Astrocyte of the cerebellum (primary cell): ENCODE measurements at regions not wholly inside any gene's neighbourhood (a gene's known extent, or its start where the extent isn't known, plus 50 kb on each side); places are given as distances from the start of the nearest gene placed in this dataset.

ENCODE experiments used
- DNase-seq: peaks from one replicate; pipeline ENCODE4 v3.0.0-alpha.2; 2011; ENCODE audit warnings: low read depth
- H3K4me3 ChIP-seq: 2 replicates; pipeline ENCODE4 v1.5.1; 2011; ENCODE audit warnings: mild to moderate bottlenecking, low read depth, low read length, moderate library complexity
- in situ Hi-C: cut with HindIII; loops from 2 replicates; pipeline ENCODE4 v1.10.0; 2017; ENCODE audit warnings: low sequenced_read_pairs
- TF ChIP-seq, protein P1 (sequence below): IDR thresholded peaks from 2 replicates; pipeline ENCODE4 v1.5.1; 2012; ENCODE audit warnings: low read length, low read depth, moderate library complexity, mild to moderate bottlenecking; ENCODE audit errors: missing control alignments

DNA sequence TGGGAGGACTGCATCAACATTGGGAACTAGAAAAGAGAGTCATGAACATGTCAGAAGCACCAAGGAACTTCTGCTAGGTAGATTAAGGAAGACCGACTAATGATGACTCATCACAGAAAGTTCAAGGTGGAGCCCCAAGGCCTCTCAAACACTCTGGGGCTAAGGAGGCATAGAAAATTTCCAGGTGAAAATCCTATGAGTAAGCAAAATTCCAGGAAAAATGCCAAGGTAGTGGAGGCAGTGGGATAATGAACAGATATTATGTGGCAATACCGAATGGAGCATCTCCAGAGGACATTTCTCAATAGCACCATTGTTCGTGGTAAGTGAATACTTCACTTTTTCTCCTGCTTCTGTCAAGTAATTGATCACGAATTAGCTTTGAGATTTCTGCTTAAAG lies 336.5 kb downstream of the MZT1 start:
- in situ Hi-C loops, result no loop called here
- TF ChIP-seq, protein P1, sequence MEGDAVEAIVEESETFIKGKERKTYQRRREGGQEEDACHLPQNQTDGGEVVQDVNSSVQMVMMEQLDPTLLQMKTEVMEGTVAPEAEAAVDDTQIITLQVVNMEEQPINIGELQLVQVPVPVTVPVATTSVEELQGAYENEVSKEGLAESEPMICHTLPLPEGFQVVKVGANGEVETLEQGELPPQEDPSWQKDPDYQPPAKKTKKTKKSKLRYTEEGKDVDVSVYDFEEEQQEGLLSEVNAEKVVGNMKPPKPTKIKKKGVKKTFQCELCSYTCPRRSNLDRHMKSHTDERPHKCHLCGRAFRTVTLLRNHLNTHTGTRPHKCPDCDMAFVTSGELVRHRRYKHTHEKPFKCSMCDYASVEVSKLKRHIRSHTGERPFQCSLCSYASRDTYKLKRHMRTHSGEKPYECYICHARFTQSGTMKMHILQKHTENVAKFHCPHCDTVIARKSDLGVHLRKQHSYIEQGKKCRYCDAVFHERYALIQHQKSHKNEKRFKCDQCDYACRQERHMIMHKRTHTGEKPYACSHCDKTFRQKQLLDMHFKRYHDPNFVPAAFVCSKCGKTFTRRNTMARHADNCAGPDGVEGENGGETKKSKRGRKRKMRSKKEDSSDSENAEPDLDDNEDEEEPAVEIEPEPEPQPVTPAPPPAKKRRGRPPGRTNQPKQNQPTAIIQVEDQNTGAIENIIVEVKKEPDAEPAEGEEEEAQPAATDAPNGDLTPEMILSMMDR, result no peak
- no peak overlapping the region for H3K4me3 ChIP-seq
- DNase-seq, result no peak

DNA sequence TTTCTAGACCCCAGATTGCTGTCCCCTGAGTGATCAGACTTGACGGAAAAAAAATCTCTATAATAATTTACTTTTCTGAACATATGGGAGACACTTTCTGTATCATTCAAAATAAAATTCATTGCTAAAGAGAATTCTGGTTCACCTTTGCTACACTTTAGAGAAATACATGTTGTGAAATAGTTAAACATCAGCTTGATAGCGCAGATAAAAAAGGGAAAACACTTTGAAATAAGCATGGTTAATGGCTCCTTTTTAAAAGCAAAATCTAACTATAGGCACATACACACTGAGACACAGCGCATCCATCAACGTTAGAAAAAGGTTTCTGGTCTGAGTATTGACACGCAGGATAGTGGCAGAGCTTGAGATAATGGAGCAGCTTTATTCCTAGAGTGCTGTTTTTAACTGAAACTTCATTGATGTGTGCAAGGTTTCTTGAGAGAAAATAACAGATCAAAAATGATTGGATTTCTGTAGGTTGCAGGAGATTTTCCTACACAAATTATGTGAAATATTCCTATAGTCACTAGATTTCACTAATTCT lies 341.2 kb downstream of the MZT1 start:
- no peak overlapping the region for H3K4me3 ChIP-seq
- no peak for DNase-seq
- TF ChIP-seq, protein P1, result no peak
- in situ Hi-C loops, result no loop called here

DNA sequence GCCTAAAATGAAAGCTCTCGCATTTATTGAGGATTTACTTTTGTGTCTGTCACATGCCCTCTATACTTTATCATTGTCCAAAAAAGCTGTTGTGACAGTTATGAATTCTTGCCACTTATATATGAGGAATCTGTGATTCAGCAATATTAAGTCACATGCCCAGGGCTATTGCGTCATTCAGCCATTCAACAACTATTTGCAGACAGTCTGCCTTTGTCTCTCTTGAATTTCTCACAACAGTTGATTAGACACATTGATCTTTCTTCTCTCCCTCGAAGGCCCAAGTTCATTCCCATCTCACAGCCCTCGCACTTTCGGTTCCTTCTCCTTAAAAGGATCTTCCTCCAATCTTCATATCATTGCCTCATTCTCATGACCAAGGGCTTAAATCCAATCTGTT lies 342.6 kb downstream of the MZT1 start:
- DNase-seq, result no peak
- H3K4me3 ChIP-seq, result no peak overlapping the region
- in situ Hi-C loops, result no loop called here
- TF ChIP-seq, protein P1, result no peak

DNA sequence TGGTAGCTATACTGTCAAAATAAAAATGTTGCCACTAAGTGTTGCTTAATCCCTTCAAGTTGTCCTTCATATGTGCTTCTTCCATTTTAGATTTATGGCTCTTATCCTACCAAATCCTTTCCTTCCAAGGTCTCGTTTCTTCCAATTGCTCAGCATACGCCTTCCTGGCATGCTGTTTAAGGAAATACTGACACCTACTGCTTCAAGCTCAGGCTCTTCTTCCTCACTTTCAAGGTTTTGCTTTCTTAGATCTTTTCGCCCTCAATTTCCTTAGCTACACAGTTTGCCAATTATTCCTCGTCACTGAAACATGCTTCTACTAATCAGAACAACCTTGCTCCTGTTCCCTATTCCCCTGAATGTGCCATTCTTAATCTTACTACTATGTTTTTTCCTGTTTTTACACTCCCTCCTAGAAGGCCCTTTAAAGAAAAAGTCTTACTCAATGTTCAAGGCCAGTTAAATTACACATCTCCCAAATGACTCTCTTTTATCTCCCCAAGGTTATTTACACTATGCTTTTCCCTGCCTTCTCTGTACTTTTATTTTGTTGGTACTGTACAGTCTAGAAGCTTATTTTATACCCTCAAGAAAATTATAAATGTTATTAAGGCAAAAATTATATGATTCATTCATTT lies 343.1 kb downstream of the MZT1 start:
- no peak for DNase-seq
- TF ChIP-seq, protein P1, result no peak
- in situ Hi-C loops, result no loop called here
- no peak overlapping the region for H3K4me3 ChIP-seq

DNA sequence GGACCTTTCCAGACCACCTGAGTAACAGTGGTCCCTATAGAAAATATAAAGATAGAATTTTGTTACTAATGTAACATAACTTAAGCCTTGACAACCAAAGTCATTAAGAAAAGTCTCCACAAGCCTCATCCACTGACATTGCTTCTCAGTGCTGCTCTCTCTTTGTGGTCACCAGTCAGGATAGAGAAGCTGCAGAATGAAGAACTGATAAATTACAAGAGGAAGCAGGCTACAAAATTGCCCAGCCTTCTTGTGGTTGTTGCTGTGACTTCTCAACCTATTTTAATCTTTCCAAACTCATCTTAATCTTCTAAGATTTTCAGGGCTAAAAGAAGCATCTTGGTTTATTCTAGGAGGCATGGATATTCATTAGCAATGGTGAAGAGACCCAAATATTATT lies 343.8 kb downstream of the MZT1 start:
- no peak for DNase-seq
- in situ Hi-C loops, result no loop called here
- H3K4me3 ChIP-seq, result no peak overlapping the region
- TF ChIP-seq, protein P1, result no peak

DNA sequence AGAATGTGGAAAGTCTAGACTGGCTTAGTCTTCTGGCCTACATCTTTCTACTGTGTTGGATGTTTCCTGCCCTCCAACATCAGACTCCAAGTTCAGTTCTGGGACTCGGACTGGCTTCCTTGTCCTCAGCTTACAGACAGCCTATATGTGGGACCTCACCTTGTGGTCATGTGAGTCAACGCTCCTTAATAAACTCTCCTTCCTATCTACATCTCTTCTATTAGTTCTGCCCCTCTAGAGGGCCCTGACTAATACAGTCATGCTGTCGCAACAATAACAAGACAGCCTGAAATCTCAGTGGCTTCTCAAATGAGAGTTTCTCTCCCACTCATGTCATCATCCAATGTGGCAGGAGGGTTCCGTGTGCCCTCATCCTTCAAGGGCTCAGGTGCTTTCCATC lies 347.8 kb downstream of the MZT1 start:
- in situ Hi-C loops, result no loop called here
- TF ChIP-seq, protein P1, result no peak
- H3K4me3 ChIP-seq, result no peak overlapping the region
- no peak for DNase-seq
